Epidermal melanocyte (primary cell): ENCODE measurements at regions not wholly inside any gene's neighbourhood (a gene's known extent, or its start where the extent isn't known, plus 50 kb on each side); places are given as distances from the start of the nearest gene placed in this dataset.

Experiments used
- DNase-seq: peaks from one replicate; pipeline ENCODE4 v3.0.0; 2011; ENCODE audit warnings: low spot score; ENCODE audit not compliant: insufficient read length

DNA sequence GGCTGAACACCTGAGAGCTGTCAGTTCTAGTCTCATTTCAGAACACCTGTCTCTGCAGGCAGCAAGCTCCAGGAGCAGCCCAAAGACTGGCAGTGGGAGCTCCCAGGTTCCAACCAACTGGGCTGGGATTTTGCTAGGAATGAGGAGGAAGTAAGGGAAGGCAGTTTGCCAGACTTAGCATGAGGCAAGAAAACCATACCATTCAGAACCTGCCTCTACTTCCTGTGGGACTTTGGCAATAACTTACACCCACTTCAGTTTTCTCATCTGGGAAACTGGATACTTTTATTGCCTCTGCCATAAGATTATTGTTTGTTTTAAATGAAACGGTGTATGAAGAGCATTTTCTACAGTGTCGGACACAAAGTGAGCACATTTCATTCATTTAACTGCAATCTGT, 363.7 kb upstream of the ISX start:
- no peak for DNase-seq

- no peak for DNase-seq
Measured at GRCh38 chr22:34709641-34710040, 356.3 kb upstream of the ISX start.

GRCh38 chr22:34722901-34723300, 343.1 kb upstream of the ISX start:
- no peak for DNase-seq

DNA sequence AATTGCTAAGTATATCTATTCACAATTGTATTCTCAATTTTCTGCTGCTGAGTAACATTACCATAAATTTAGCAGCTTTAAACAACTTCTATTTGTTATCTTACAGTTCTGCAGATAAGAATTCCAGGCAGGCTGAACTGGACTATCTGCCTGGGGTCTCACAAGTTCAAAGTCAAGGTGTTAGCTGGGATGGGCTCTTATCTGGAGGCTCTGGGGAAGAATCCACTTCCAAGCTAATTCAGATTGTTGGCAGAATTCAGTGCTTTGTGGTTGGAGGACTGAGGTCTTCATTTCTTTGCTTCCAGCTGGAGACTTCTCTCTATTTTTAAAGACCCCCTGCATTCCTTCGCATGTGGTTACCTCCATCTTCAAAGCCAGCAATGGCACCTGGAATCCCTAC, 329.9 kb upstream of the ISX start:
- no peak for DNase-seq

GRCh38 chr22:34738661-34739400, 327.1 kb upstream of the ISX start:
- DNase-seq, result no peak

DNA sequence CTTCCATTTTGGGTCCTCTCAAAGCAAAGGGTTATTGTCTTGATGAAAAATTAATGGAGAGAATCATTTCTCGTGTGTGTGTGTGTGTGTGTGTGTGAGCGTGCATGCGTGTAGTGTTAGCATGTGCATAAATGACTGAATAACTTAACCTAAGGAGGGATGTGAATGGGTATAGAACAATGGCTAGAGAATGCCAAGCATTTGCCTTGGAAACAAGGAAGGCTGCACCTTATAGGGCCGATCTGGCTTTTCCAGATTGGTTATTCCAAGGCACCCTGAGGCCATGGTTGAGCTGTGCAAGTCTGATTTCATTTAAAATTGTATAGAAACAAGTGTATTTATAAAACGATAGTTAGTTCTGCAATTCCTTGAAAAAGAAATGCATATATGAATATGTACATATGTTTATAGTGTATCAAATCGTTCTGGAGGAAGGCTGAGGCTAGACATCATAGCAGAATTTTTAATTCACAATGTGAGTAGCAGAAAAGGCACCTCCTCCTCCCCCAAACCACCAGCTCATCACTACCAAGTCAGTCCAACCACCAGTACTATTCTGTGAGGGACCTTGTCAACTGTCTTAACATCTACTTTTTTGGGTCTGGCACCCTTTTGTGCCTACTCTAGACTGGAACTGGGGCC, 322.7 kb upstream of the ISX start:
- no peak for DNase-seq

GRCh38 chr22:34760276-34761008, 305.5 kb upstream of the ISX start:
- no peak for DNase-seq

DNA sequence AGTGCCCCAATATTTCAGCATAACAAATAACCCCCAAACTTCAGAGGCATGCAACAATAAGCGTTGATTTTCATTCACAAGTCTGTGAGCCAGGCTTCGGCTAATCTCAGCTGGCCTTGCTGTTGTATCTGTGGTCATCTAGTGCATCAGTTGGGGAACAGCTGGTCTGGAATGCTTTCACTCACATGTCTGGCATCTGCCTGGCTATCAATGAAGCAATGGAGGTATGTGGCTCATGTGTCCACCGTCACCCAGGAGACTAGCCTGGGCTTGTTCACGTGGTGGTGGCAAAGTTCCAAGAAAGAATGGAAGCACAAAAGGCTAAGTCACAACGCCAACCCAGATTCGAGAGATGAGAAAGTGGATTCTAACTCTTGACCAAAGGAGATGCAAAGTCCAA, 304.8 kb upstream of the ISX start:
- DNase-seq, result no peak

GRCh38 chr22:34763496-34763895, 302.5 kb upstream of the ISX start:
- no peak for DNase-seq

- no peak for DNase-seq
Measured at GRCh38 chr22:34765115-34765514, 300.8 kb upstream of the ISX start.

DNA sequence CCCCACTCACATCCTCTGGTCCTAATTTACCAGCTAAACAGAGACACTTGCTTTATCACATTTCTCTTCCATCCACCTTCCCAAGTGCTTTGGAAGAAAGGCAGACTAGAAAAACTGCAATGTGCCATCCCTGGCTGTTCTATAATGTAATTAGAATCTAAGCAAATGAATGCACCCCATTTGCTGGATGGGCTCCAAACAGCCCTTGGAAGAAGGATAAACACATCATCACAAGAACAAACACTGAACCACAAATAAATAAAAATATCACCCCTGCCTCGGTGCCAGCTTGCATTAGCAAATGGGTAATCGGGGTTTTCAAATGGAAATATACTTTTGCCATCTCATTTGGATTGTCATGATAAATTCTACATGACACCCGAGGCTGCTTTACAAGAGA, 296.6 kb upstream of the ISX start:
- DNase-seq, result no peak

DNA sequence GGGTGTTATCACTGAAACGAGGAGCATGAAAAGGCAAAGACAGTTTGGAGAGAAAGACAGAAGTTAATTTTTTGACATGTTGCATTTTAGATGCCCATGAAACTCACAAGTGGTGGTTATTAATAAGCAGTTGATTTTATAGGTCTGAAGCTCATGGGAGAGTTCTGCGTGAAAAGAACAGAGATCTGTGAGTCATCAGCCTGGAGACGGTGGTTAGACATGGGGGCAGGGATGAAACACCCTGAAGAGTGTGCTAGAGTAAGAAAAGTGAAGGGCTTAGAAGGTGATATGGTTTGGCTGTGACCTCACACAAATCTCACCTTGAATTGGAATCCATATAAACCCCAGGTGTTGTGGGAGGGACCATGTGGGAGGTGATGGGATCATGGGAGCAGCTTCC, 289.1 kb upstream of the ISX start:
- no peak for DNase-seq

GRCh38 chr22:34781681-34782080, 284.3 kb upstream of the ISX start:
- DNase-seq, result no peak

GRCh38 chr22:34783436-34783835, 282.5 kb upstream of the ISX start:
- DNase-seq, result no peak

DNA sequence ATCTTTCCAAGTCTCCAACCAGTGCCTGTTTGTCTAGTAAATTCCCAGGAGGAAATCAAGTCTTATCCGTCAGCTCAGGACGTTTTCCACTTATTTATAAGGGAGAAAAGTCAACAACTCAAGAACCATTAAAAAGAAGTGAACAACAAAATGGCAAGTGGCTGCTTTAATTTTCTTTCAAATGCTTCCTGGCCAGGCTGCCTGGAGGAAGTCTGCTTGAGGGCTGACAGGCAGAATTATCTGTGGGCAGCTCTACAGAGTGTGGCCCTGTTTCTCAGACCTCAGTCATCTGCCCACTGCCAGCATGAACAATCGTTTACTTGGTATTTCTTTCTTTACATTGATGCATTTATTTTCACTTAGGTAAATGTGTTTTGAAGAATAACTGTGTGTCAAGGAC, 281.9 kb upstream of the ISX start:
- DNase-seq, result no peak

DNA sequence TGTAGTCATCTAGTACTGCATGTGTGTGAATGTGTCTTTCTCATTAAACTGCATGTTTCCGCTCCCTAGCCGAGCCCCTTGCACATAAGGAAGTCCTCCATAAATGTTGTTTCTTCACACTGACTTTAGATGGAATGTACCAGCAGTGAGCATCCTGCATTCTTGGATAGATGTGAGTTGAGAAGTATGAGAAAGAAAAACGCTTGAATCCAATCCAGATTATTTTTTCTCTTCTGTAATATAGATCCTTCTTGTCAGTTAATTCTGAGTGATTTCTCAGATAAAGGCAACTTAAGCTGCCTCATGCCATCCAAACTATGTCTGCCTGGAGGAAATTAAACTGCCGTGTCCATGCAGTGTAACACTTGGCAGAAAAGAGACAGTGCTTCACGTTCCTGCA, 268.1 kb upstream of the ISX start:
- no peak for DNase-seq

GRCh38 chr22:34798605-34799004, 267.4 kb upstream of the ISX start:
- DNase-seq, result no peak

- DNase-seq, result no peak
Measured at GRCh38 chr22:34800260-34800980, 265.5 kb upstream of the ISX start.

DNA sequence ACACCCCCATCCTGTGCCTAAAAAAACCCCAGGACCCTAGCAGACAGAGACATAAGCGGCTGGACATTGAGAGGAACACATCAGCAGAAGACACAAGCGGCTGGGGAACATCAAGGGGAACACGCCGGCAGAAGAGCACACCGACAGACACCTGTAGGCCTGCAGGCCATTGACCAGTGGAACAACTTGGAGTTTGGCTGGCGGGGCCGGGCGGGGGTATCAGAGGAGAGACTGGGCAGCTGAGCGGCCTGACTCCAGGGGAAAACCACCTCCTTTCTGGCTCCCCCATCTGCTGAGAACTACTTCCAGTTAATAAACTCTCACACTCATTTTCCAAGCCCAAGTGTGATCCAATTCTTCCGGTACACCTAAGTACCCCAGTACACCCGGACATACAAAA, 264.7 kb upstream of the ISX start:
- DNase-seq, result no peak

DNA sequence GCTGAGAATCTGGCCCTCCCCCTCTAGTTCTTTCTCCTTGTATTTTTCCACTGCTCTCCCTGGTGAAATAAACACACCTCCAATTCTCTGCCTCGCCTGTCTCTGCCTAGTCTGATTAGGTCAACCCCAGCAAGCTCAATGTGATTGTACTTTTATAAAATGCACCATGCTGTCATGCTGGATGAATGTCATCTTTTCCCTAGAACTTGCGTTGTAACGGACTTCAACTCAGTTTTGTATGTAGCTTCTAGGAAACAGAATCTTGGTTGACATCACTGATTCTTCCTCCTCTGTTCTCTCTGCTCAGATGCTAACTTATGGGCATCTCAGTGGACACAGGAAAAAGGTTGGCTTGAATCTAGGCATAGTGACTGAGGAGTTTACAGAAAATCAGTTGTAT, 261.9 kb upstream of the ISX start:
- DNase-seq, result no peak

GRCh38 chr22:34804604-34805003, 261.4 kb upstream of the ISX start:
- DNase-seq, result no peak

DNA sequence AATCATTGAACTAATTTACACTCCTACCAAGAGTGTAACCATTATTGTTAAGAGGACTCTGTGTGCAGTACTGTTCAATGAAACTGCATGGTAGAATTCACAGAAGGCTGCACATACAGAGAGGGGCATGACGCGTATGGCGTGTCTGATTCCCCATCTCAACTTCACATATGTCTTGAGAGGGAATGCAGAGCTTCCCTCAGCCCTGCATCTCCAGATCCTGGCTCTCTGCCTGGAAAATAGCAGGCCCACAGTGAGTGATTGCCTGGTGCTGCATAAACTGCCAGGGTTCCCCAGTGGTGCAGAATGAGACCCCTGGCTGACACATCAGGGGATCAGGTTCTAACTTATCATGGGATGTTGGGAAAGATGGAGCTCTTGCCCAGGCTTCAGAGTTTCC, 260.2 kb upstream of the ISX start:
- no peak for DNase-seq
